Psoas muscle (tissue), 7 donors: ENCODE measurements at regions not wholly inside any gene's neighbourhood (a gene's known extent, or its start where the extent isn't known, plus 50 kb on each side); places are given as distances from the start of the nearest gene placed in this dataset.

Experiments used
- ATAC-seq, 4 donors: fragments of 200-7000 bp; cut with Tn5 transposase; one replicate each; pipeline ENCODE4 v1.9.1; 2020; ENCODE audit warnings: moderate library complexity in 3 of 4, mild to moderate bottlenecking in 2 of 4
- DNase-seq, 2 donors: peaks; one replicate each; pipeline ENCODE4 v3.0.0-alpha.2; 2020
- H3K27ac ChIP-seq: fragments of 200-600 bp; one replicate; pipeline ENCODE4 v1.8.0; 2022
- H3K27me3 ChIP-seq, 3 donors: fragments of 200-600 bp in 1 of 3; one replicate each; pipeline versions ENCODE4 v1.6.1 to v1.8.0; 2013 to 2022; ENCODE audit warnings: low read length in 2 of 3, mild to moderate bottlenecking in 2 of 3, moderate library complexity in 1 of 3; ENCODE audit not compliant: insufficient read depth in 3 of 3
- H3K36me3 ChIP-seq, 2 donors: fragments of 200-600 bp in 1 of 2; one replicate each; pipeline versions ENCODE4 v1.6.1 to v1.8.0; 2013 to 2022; ENCODE audit warnings: low read depth in 1 of 2, mild to moderate bottlenecking in 1 of 2, moderate library complexity in 1 of 2; ENCODE audit not compliant: insufficient read depth in 1 of 2
- H3K4me1 ChIP-seq: fragments of 200-600 bp; one replicate; pipeline ENCODE4 v1.8.0; 2022
- H3K4me3 ChIP-seq: fragments of 200-600 bp; one replicate; pipeline ENCODE4 v1.8.0; 2022; ENCODE audit warnings: mild to moderate bottlenecking
- H3K9me3 ChIP-seq: fragments of 200-600 bp; one replicate; pipeline ENCODE4 v1.8.0; 2022
- WGBS, 3 donors: extraction: QIAGEN DNeasy Blood & Tissue Kit; methylation state at CpG; one replicate each; pipeline versions ENCODE4 v1.1.6 to v1.1.7; 2013; 5-methylcytosine and 5-hydroxymethylcytosine counted together
- intact Hi-C, 2 donors: fragments of 100-400 bp; cut with DNase I; formaldehyde crosslinking; loops; one replicate each; pipeline versions ENCODE4 v1.11.0 to v1.14.2; 2022
- TF ChIP-seq, protein P1 (sequence below): fragments of 200-600 bp; IDR thresholded peaks from one replicate; pipeline ENCODE4 v1.8.0; 2022; ENCODE audit warnings: antibody characterized with exemption
- donor health status: healthy with polysubstance abuse.
- donor health status: DM: no; HTN: no; CAD: no; lungs with moderate emphysema.
- donor health status: Bipolar disorder and iron deficiency.
- donor health status: healthy.
- donor health status: DM: yes; HTN: yes; CAD: no.
- donor health status: DM: no; HTN: no; CAD: no.
- donor health status: DM: yes; HTN: yes; CAD: no.

DNA sequence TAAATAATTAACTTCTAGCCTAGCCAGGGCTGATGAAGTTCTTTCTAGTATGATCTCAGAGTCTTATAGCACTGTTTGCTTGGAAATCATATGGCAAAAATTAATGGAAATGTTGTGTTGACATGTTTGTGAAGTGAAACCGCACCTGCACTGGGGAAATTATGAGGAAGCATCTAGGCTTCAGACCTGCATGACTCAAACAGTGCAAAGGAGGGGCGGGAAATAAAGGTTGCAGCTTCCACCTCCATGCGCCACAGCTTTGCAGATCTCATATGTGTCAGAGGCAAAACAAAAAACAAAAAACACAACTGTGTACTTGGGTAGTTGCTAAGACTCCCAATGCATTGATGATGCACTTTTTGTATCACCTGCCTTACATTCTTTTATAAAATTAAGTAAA lies 1080.6 kb downstream of the PLA2G4A start:
- intact Hi-C loops, result no loop called here
- Histone ChIP-seq H3K9me3 (no peaks in the 10 kb centered on the region), H3K4me3 (no peak overlapping the region), H3K27ac (no peak overlapping the region), H3K27me3 (no peaks in the 10 kb centered on the region), H3K4me1 (no peaks in the 10 kb centered on the region), H3K36me3 (no peaks in the 10 kb centered on the region)
- DNase-seq (no peak), ATAC-seq (no peak)
- WGBS, 3 donors, result 80 to 89% (median 85%) methylated on average over 3 of the region's 3 CpGs
- TF ChIP-seq, protein P1, sequence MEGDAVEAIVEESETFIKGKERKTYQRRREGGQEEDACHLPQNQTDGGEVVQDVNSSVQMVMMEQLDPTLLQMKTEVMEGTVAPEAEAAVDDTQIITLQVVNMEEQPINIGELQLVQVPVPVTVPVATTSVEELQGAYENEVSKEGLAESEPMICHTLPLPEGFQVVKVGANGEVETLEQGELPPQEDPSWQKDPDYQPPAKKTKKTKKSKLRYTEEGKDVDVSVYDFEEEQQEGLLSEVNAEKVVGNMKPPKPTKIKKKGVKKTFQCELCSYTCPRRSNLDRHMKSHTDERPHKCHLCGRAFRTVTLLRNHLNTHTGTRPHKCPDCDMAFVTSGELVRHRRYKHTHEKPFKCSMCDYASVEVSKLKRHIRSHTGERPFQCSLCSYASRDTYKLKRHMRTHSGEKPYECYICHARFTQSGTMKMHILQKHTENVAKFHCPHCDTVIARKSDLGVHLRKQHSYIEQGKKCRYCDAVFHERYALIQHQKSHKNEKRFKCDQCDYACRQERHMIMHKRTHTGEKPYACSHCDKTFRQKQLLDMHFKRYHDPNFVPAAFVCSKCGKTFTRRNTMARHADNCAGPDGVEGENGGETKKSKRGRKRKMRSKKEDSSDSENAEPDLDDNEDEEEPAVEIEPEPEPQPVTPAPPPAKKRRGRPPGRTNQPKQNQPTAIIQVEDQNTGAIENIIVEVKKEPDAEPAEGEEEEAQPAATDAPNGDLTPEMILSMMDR, result no peak

DNA sequence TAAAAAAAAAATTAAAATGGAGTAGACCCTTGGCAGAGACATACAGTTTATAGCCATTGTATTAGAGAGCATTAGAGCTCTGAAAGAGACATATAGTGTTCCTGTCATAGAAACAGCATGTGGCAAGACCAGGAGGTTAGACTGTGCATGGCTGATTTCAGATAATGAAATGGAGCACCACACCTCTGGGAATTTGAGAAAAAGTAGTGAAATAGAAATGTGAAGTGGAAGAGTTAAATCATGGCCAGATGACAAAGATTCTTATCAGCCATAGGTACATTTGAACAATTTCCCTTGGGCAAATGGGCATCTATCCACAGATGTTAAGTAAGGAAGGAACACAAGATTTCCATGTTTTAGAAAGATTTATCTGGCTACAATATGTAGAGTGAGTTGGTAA lies 1083.1 kb downstream of the PLA2G4A start:
- no peak overlapping the region for H3K4me3 ChIP-seq
- ATAC-seq, result no peak
- TF ChIP-seq, protein P1, result no peak
- H3K4me1 ChIP-seq, result no peaks in the 10 kb centered on the region
- DNase-seq, result no peak
- H3K27me3 ChIP-seq, result no peaks in the 10 kb centered on the region
- no peaks in the 10 kb centered on the region for H3K9me3 ChIP-seq
- intact Hi-C loops, result no loop called here
- H3K36me3 ChIP-seq, result no peaks in the 10 kb centered on the region
- no peak overlapping the region for H3K27ac ChIP-seq

DNA sequence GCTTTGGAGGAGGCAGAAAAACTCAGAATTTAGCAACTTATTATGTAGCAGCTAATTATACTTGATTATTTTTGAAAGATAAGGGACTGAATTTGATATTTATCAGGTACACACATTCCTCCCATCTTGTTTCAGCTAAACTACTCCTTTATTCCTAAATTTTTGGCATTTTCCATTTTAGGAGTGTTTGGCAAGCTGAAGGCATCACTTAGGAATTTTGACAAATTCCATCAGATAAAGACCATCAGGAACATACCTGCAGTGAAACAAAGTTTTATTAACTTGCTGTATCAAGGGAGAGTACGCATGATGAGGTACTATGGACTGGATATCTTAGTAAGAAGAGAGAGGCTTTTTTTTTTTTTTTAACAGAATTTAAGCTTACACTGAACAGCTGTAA lies 1092.2 kb downstream of the PLA2G4A start:
- no peak for ATAC-seq
- no peak overlapping the region for H3K27ac ChIP-seq

DNA sequence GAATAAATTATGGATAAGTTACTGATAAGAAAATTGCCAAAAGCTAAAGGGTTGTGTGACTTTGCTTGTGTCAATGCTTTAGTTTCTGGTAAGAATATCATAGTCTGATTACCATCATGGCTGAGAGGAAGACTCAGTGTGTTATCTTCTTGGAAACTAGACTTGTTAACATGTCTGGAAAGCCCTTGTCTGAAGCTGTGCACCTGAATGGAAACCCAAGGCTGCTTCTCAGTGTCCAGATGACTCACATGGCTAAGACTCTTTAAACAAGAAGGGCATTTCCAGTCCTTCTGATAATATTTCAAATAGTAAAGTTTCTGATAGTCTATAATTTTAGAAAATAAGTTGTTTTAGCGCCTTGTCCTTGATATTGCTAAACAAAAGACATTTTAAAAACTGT lies 1092.7 kb downstream of the PLA2G4A start:
- 45 to 86% (median 71%) methylated on average over 1 of the region's 1 CpG for WGBS, 3 donors
- Histone ChIP-seq H3K36me3 (no peaks in the 10 kb centered on the region), H3K4me3 (no peak overlapping the region), H3K27me3 (no peaks in the 10 kb centered on the region), H3K9me3 (no peaks in the 10 kb centered on the region), H3K4me1 (no peaks in the 10 kb centered on the region), H3K27ac (no peak overlapping the region)
- ATAC-seq (no peak), DNase-seq (no peak)
- intact Hi-C loops, result no loop called here
- TF ChIP-seq, protein P1, result no peak

More for the DNA sequence above, 1092.2 kb downstream of the PLA2G4A start:
- intact Hi-C loops, result no loop called here
- Histone ChIP-seq H3K27me3 (no peaks in the 10 kb centered on the region), H3K36me3 (no peaks in the 10 kb centered on the region), H3K9me3 (no peaks in the 10 kb centered on the region), H3K4me1 (no peaks in the 10 kb centered on the region), H3K4me3 (no peak overlapping the region)
- WGBS, 3 donors, result 81 to 84% (median 82%) methylated on average over 1 of the region's 1 CpG
- TF ChIP-seq, protein P1, result no peak
- no peak for DNase-seq

DNA sequence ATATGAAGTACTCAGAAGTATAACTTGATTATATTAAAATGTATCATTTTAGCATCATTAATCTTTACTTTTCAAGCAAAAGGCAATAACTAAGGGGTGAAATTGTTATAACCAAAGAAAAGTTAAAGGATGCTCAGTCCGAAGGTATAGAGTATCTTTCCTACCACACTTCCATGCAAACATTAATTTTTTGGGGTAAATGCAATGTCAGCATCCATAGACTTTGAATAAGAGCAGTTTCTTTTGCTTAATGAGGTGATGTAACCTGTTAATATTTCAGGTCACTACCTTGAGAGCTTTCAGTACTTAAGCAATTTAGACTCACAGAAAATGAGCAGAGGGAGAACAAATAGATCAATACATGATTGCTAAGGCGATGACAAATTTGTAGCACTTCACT lies 1093.5 kb downstream of the PLA2G4A start:
- H3K36me3 ChIP-seq, result no peaks in the 10 kb centered on the region
- H3K4me3 ChIP-seq, result no peak overlapping the region
- intact Hi-C loops, result no loop called here
- DNase-seq, result no peak
- no peak overlapping the region for H3K27ac ChIP-seq
- no peaks in the 10 kb centered on the region for H3K9me3 ChIP-seq
- WGBS, 3 donors, result 75 to 93% (median 87%) methylated on average over 2 of the region's 2 CpGs
- TF ChIP-seq, protein P1, result no peak
- no peaks in the 10 kb centered on the region for H3K4me1 ChIP-seq
- ATAC-seq, result no peak
- H3K27me3 ChIP-seq, result no peaks in the 10 kb centered on the region
